GM19025 (cell line): ENCODE measurements at regions not wholly inside any gene's neighbourhood (a gene's known extent, or its start where the extent isn't known, plus 50 kb on each side); places are given as distances from the start of the nearest gene placed in this dataset.
"Not testable (repeated sequence)": the region's sequence is repeated elsewhere in the genome, so short reads cannot be mapped to it uniquely, and the experiment has no call there.

Experiments
- ATAC-seq: cut with Tn5 transposase; IDR thresholded peaks from one replicate; pipeline ENCODE4 v1.9.1; 2021; ENCODE audit warnings: mild to moderate bottlenecking, low read depth, moderate library complexity; ENCODE audit not compliant: unreplicated experiment

DNA sequence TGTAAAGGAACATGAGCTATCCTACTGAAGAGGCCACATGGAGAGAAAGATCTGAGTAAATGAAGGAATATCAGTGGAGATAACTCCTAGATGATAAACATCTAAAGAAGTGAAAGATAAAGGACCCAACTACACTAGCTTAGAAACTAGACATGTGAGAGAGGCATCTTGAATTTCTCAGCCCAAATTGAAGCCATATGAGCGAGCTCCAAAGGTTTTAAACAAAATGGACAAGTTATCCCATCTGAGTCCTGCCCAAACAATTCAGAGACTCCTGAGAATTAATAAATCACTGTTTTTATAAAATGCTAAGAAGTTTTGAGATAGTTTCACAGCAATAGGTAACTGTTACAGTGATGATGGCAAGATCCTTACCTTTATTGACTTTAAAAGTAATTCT is 438.9 kb downstream of the NAV3 start:
- ATAC-seq, result no peak

- ATAC-seq, result no peak
Measured at GRCh38 chr12:78271546-78271945, 440.9 kb downstream of the NAV3 start.

- ATAC-seq, result no peak
Measured at GRCh38 chr12:78275886-78276285, 445.2 kb downstream of the NAV3 start.

GRCh38 chr12:78278706-78279190 is 448.1 kb downstream of the NAV3 start:
- ATAC-seq, result no peak

DNA sequence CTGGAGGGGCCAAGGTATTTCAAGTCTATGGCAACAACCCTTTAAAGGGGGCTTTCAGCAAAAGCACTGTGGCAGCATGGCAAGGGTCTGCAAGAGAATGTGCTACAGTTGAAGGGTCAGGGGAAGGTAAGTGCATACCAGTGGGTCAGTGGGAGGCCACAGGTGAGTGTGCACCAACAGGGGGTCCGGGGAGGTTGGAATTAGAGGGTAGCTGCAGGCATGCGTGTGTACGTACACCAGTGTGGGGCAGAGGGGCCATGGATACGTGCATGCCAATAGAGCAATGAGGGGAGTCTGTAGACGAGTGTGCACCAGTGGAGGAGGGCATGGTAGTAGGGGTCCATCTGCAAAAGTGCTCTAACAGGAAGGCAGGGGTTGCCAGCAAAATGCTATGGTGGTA is 448.9 kb downstream of the NAV3 start:
- ATAC-seq, result no peak

- not testable (repeated sequence) for ATAC-seq
Measured at GRCh38 chr12:78281102-78281501, 450.4 kb downstream of the NAV3 start.

GRCh38 chr12:78284417-78284816 is 453.7 kb downstream of the NAV3 start:
- ATAC-seq, result no peak

DNA sequence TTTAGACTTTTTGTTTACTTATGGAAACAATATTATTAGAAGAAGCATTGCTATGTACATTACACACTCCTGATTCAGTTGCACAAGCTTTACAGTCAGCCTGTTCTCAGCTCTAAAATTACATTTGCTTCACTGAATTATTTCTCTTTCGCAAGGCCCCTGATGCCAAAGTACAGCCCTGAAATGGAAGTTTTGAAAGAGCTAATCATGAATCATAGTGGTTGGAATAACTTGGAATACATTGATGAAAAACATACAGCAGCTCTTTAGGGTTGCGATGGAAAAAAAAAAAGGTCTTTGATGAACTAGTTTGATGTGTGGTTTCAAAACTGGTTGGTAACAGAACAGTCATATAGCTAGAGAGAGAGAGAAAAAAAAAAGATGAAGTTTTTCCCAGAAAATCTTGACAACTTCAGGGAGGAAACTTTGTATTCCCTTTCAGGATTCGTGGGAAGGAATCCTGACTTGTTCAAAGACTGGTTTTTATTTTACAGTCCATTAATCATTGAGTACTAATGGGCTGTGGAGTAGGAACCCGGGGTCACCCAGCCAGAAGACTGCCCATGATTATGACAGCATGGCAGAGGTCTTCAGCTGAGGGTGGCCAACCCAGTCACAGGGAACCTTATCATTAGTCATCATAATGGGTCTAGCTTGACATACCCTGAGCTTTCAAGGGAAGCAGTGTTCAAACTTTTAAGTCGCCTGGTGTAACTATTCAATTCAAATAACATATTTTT is 460.1 kb downstream of the NAV3 start:
- no peak for ATAC-seq

DNA sequence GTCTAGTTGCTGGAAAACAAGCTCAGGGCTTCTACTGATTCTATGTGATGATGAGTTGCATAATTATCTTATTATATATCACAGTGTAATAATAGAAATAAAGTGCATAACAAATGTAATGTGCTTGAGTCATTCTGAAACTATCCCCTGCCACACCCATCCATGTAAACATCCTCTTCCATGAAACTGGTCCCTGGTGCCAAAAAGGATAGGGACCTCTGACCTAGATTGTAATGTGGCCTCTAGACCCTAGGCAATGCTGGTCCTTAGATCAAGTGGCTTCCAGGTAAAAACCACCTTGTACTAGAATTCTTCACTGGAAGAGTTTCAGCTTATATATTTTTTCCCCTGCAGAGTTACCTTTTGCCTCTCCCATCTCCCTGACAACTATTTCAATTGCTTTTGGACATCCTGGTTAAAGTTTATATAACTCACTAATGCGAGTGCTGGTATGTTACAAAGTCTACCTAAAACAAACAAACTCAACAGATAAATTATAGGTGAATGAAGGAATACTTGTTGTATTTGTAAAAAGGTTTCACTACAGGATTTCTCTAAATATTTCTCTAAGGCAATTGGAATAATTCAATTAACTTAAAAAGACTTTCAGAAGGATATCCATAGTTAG is 462.5 kb downstream of the NAV3 start:
- ATAC-seq, result no peak

GRCh38 chr12:78301282-78301681 is 470.6 kb downstream of the NAV3 start:
- ATAC-seq, result not testable (repeated sequence)

- ATAC-seq, result no peak
Measured at GRCh38 chr12:78305808-78306207, 475.1 kb downstream of the NAV3 start.

DNA sequence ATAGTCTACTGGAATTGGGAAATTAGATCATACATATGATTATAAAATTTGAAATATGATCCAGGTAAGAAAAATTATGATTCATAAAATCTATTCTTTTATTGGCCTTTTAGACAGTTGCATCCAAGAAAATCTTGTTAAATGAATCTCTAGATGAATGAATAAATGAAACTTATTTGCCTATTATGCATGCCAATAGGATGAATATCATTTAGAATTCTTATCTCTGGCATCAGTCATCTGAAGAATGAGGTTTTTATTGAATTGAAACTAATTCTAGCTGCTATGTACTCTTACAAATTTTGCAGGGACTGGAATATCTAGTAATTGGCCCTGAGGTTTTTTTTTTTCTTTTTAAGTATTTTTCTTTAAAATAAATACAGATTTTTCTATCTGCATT is 475.5 kb downstream of the NAV3 start:
- no peak for ATAC-seq

GRCh38 chr12:78308701-78309100 is 478.0 kb downstream of the NAV3 start:
- ATAC-seq, result no peak

- ATAC-seq, result no peak
Measured at GRCh38 chr12:78315028-78315427, 484.3 kb downstream of the NAV3 start.

DNA sequence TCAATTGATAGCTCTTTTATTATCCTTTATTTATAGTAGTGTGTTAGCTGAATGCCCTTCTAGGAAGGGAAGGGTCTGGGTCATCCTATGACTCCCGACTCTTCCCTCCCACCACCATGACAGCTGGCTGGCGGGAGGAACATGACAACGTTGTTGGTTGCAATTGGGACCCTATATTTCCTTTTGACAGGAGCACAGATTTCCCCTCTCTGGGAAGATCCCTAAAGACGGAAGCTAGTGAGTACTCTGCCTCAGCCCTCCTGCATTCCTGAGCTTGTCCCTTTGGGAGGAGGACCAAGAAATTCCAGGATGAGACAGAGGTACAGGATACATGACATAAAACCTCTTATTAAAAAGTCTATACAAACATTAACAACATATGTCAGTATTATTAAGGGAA is 485.4 kb downstream of the NAV3 start:
- ATAC-seq, result no peak

GRCh38 chr12:78316631-78317468 is 486.2 kb downstream of the NAV3 start:
- ATAC-seq, result no peak

- no peak for ATAC-seq
Measured at GRCh38 chr12:78321696-78322095, 491.0 kb downstream of the NAV3 start.

GRCh38 chr12:78323226-78323625 is 492.5 kb downstream of the NAV3 start:
- ATAC-seq, result no peak

GRCh38 chr12:78324234-78324633 is 493.5 kb downstream of the NAV3 start:
- ATAC-seq, result no peak

GRCh38 chr12:78328524-78328923 is 497.8 kb downstream of the NAV3 start:
- no peak for ATAC-seq

GRCh38 chr12:78330131-78330530 is 499.4 kb downstream of the NAV3 start:
- ATAC-seq, result no peak
